ENCODE measurements at regions not wholly inside any gene's neighbourhood (a gene's known extent, or its start where the extent isn't known, plus 50 kb on each side); places are given as distances from the start of the nearest gene placed in this dataset.

- Mint-ChIP-seq H3K4me3 (ENCODE audit: unreplicated experiment) (no peak overlapping the region), H3K27ac (ENCODE audit: unreplicated experiment) (no peak overlapping the region), H3K4me1 (ENCODE audit: unreplicated experiment) (no peaks in the 10 kb centered on the region), H3K9me3 (ENCODE audit: unreplicated experiment) (no peaks in the 10 kb centered on the region), H3K27me3 (ENCODE audit: unreplicated experiment) (no peaks in the 10 kb centered on the region), H3K36me3 (ENCODE audit: low read depth, unreplicated experiment) (no peaks in the 10 kb centered on the region)
- no peak for DNase-seq (ENCODE audit: low spot score)
- TF ChIP-seq CTCF (IDR thresholded peaks at IDR 0.05; ENCODE audit: unreplicated experiment), result no peak
These were observed 132.1 kb downstream of the COX7C start for GRCh38 chr5:86749841-86750240.

DNA sequence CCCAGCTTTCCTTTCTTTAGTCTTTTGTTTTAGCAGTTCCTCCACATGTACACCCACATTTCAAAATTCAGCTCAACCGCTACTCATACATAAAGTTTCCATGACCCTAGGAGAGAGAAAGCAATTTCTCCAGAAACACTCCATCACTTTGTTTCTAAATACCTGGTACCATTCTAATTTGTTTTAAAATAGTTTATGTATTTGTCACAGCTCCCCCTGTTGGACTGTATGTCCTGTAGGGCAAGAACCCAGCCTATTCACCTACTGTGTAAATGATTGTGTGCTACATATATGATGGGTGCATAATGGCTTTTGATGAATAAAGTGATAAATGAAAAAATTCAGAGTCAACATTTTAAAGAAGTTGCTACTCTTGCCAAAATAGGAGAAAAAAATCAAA lies 139.1 kb downstream of the COX7C start:
- Mint-ChIP-seq H3K27me3 (ENCODE audit: unreplicated experiment) (no peaks in the 10 kb centered on the region), H3K9me3 (ENCODE audit: unreplicated experiment) (no peaks in the 10 kb centered on the region), H3K36me3 (ENCODE audit: low read depth, unreplicated experiment) (no peaks in the 10 kb centered on the region), H3K4me3 (ENCODE audit: unreplicated experiment) (no peak overlapping the region), H3K4me1 (ENCODE audit: unreplicated experiment) (peaks cover 3% of the 10 kb centered on the region), H3K27ac (ENCODE audit: unreplicated experiment) (no peak overlapping the region)
- no peak for TF ChIP-seq CTCF (IDR thresholded peaks at IDR 0.05; ENCODE audit: unreplicated experiment)
- DNase-seq (ENCODE audit: low spot score), result no peak

- TF ChIP-seq CTCF (IDR thresholded peaks at IDR 0.05; ENCODE audit: unreplicated experiment), result no peak
- Mint-ChIP-seq H3K27me3 (ENCODE audit: unreplicated experiment) (no peaks in the 10 kb centered on the region), H3K9me3 (ENCODE audit: unreplicated experiment) (no peaks in the 10 kb centered on the region), H3K4me1 (ENCODE audit: unreplicated experiment) (peaks cover 3% of the 10 kb centered on the region), H3K27ac (ENCODE audit: unreplicated experiment) (no peak overlapping the region), H3K36me3 (ENCODE audit: low read depth, unreplicated experiment) (no peaks in the 10 kb centered on the region), H3K4me3 (ENCODE audit: unreplicated experiment) (no peak overlapping the region)
- no peak for DNase-seq (ENCODE audit: low spot score)
These were observed 140.1 kb downstream of the COX7C start for GRCh38 chr5:86757824-86758223.

DNA sequence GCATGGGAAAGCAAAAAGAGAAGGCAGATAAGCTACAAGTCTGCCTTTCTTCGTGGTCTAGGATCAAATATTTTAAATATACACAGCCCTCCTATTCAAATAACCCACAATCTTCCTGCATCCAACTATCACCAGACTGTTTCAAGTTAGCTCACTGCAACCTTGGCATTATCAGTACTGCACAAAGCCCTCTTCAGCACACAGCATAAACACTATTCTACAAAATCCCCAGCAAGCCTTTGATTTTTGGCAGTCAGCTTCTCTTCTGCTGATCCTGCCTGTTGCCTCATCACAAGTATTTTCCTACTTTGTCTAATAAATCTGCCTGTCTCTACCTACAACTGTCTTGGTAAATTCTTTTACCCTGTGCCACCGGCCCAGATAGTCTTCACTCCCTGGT lies 142.9 kb downstream of the COX7C start:
- no peaks in the 10 kb centered on the region for H3K36me3 Mint-ChIP-seq (ENCODE audit: low read depth, unreplicated experiment)
- no peak for DNase-seq (ENCODE audit: low spot score)
- no peaks in the 10 kb centered on the region for H3K9me3 Mint-ChIP-seq (ENCODE audit: unreplicated experiment)
- no peak overlapping the region for H3K4me3 Mint-ChIP-seq (ENCODE audit: unreplicated experiment)
- no peaks in the 10 kb centered on the region for H3K27me3 Mint-ChIP-seq (ENCODE audit: unreplicated experiment)
- no peak overlapping the region for H3K27ac Mint-ChIP-seq (ENCODE audit: unreplicated experiment)
- TF ChIP-seq CTCF (IDR thresholded peaks at IDR 0.05; ENCODE audit: unreplicated experiment), result no peak
- peaks cover 3% of the 10 kb centered on the region for H3K4me1 Mint-ChIP-seq (ENCODE audit: unreplicated experiment)

GRCh38 chr5:86763929-86764328 lies 146.2 kb downstream of the COX7C start:
- Mint-ChIP-seq H3K4me3 (ENCODE audit: unreplicated experiment) (no peak overlapping the region), H3K36me3 (ENCODE audit: low read depth, unreplicated experiment) (no peaks in the 10 kb centered on the region), H3K27me3 (ENCODE audit: unreplicated experiment) (no peaks in the 10 kb centered on the region), H3K9me3 (ENCODE audit: unreplicated experiment) (no peaks in the 10 kb centered on the region), H3K4me1 (ENCODE audit: unreplicated experiment) (no peaks in the 10 kb centered on the region), H3K27ac (ENCODE audit: unreplicated experiment) (no peak overlapping the region)
- no peak for DNase-seq (ENCODE audit: low spot score)
- no peak for TF ChIP-seq CTCF (IDR thresholded peaks at IDR 0.05; ENCODE audit: unreplicated experiment)

Measured in endothelial cell (in vitro differentiated cells).